ENCODE measurements at regions not wholly inside any gene's neighbourhood (a gene's known extent, or its start where the extent isn't known, plus 50 kb on each side); places are given as distances from the start of the nearest gene placed in this dataset.

GRCh38 chr9:130785053-130785452 lies 50.0 kb upstream of the ABL1 start:
- Histone ChIP-seq H3K4me2 (ENCODE audit: unreplicated experiment) (no peak overlapping the region), H3K4me1 (ENCODE audit: insufficient read depth) (peaks cover 33% of the 10 kb centered on the region), H3K27ac (no peak overlapping the region), H3K36me3 (ENCODE audit: low read depth) (no peaks in the 10 kb centered on the region), H3K9me3 (ENCODE audit: low read depth) (no peaks in the 10 kb centered on the region), H4K20me1 (ENCODE audit: insufficient read depth) (no peaks in the 10 kb centered on the region; the same call in 1 of the 2 replicates), H3K9me2 (ENCODE audit: insufficient read depth) (no peaks in the 10 kb centered on the region), H3K9ac (no peak overlapping the region), H3K4me3 (no peak overlapping the region), H2AFZ (no peak overlapping the region), H3K27me3 (replicated peaks; ENCODE audit: insufficient read depth) (no peaks in the 10 kb centered on the region), H3K79me2 (ENCODE audit: insufficient read depth) (peaks cover 83% of the 10 kb centered on the region), H3F3A (ENCODE audit: insufficient read depth) (peaks cover 33% of the 10 kb centered on the region)
- DNase-seq = no peak
- no peak for TF ChIP-seq EZH2 (IDR thresholded peaks at IDR 0.05; ENCODE audit: insufficient read depth, poor library complexity, severe bottlenecking)
- in situ Hi-C loops (cut with MboI) = no loop called here
- WGBS, 2 experiments (ENCODE audit: low coverage in 1 of 2, low lambda C conversion rate in 2 of 2, missing lambda C conversion rate in 2 of 2) = 49 to 51% methylated on average over 8 of the region's 8 CpGs

Data from GM23248 (cell line).